GM19238 (cell line): ENCODE measurements at regions not wholly inside any gene's neighbourhood (a gene's known extent, or its start where the extent isn't known, plus 50 kb on each side); places are given as distances from the start of the nearest gene placed in this dataset.

Source experiments
- DNase-seq: peaks from one replicate; pipeline ENCODE4 v3.0.0; 2011; ENCODE audit warnings: low spot score; ENCODE audit not compliant: insufficient read length

DNA sequence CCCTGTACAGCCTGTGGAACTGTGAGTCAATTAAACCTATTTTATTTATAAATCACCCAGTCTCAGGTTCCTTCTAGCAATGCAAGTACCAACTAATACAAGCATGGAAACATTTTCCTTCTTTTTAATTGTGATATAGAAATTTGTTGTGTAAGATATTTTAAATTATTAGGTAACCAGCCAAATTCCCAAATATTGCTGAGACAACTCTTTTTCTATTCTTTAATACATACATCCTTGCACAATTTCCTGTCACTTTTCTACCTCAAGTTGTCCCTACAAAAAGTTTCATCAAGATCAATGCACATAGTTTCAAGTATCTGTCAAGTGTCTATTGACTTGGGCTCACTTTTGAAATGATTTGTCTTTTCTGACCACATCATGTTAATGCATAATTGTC is 488.6 kb downstream of the ACTL7B start:
- DNase-seq, result no peak

DNA sequence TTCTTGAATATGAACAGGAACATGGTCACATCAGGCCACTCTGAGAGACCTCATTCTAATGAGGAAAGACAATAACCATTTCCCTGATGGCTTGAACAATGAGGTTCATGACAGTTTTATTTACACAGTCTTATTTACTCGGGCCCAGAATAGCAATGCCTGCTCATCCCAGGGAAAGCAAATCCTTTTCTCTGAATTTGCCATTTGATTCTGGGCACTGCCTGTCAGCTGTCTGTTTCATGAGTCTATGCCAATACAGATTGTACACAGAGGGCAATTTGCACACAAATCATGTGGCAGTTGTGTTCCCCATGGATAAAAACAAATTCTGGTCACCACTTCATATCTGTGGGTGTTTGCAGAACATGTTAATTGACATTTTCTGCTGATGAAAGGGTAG is 492.5 kb downstream of the ACTL7B start:
- no peak for DNase-seq

- DNase-seq, result no peak
These were observed 495.5 kb downstream of the ACTL7B start for GRCh38 chr9:108360304-108360703.

DNA sequence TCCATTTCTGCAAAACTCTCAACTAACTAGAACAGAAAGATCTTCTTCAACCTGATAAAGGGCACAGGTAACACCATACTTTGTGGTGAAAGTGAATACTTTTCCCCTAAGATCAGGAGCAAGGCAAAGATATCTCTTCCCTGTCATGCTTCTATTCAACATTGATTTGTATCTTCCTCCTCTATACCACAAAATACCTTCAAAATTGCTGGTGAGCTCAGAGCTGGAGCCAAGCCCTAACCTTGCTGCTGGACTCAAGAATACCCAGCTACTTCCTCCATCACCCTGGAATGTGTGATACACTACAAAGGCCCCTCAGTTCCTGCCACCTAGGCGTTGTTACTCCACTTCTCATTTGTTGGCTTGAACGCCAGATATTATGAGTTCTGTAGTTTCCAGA is 499.0 kb downstream of the ACTL7B start:
- DNase-seq, result no peak

- no peak for DNase-seq
These were observed 504.2 kb downstream of the ACTL7B start for GRCh38 chr9:108351571-108351970.

GRCh38 chr9:108347463-108348188 is 508.2 kb downstream of the ACTL7B start:
- DNase-seq, result no peak

- no peak for DNase-seq
These were observed 510.0 kb downstream of the ACTL7B start for GRCh38 chr9:108345826-108346225.

DNA sequence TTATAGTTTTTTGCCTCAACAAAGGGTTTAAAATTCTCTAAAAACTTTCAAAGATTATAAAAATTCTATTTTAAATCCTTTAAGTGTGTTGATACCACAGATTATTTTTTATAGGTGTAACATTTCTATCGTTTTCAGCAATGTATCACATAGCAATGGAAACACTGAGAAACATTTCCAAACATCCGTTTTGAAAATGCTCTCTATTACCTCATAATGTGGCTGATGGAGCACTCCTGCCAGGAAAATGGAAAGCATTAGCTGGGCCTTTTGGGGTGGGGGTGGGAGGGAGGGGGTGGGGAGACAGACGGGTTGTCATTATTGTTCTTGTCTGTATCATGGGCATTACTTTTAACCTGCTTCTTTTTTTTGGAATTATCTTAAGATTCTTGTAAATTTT is 516.5 kb downstream of the ACTL7B start:
- no peak for DNase-seq

- no peak for DNase-seq
These were observed 519.2 kb downstream of the ACTL7B start for GRCh38 chr9:108336575-108336974.

GRCh38 chr9:108333530-108333983 is 522.2 kb downstream of the ACTL7B start:
- no peak for DNase-seq

DNA sequence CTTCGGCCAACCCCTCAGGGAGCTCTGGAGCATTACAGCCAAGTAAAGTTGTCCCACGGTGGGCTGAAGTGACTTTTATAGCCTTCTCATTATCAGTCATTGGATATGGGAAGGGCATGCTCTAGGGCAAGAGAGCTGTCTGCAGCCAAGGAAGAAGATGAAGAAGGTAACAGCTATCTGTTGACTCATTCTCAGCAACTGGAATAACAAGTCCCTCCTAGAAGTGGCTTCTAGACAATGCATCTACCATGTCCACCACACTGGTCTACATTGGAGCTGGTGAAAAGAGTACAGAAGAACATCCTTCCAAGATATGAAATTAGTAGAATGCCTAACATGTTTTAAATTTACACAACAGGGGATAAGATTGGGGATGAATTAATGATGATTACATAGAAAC is 524.2 kb downstream of the ACTL7B start:
- DNase-seq, result no peak

- no peak for DNase-seq
These were observed 530.4 kb downstream of the ACTL7B start for GRCh38 chr9:108325406-108325805.

DNA sequence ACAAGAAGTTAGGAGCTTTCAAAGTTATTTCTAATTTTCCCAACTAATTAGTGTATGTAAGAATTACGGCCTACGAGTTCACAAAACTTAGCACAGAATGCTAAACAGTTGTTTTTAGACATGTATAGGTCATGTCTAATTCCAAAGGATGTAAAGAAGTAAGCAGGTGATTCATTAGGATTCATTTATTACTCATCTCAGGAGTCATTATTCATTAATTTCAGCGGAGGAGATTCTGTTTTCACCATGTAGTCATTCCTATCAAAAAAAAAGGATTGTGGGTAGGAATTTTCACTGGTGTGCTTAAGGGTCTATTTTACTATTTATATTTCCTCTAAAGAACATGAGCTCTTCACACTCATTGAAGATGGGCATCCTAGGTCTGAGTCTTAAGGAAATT is 532.2 kb downstream of the ACTL7B start:
- DNase-seq, result no peak

- no peak for DNase-seq
These were observed 533.3 kb downstream of the ACTL7B start for GRCh38 chr9:108322326-108323098.

DNA sequence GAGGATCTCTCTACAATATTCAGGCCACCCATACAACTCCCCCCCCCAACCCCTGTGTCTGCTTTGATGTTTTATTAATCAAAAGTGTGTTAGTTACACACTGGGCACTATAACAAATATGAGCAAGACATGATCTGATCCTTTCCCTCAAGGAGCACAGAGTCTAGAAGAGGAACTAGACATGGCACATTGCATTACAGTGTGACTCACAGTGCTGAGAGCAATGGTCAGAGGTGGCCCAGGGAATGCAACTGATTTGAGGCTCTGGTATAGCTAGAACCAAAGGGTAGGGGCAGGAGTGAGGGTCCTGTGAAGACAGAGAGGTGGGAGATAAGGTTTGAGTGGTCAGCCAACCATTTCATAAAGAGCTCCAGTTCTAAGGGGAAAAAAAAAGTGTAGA is 539.2 kb downstream of the ACTL7B start:
- no peak for DNase-seq

- DNase-seq, result no peak
These were observed 539.7 kb downstream of the ACTL7B start for GRCh38 chr9:108316066-108316465.

- no peak for DNase-seq
These were observed 544.0 kb downstream of the ACTL7B start for GRCh38 chr9:108311745-108312144.

DNA sequence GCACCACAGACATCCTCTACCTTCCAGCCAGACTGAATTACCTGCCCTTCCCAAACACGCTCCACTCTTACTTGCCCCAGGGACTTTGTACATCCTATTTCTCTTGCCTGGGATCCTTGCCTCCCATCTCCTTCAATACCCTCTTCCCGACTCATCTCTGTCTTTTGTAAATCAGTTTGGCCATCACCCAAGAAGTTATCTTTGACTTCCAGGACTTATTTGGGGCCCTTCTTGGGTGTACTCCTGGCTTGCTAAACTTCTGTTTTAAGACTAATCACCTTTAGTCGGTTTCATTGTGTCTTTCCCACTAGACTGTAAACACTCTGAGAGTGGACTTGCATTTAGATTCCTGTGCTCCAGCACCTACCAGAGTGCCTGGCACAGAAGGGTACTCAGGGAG is 545.6 kb downstream of the ACTL7B start:
- no peak for DNase-seq

DNA sequence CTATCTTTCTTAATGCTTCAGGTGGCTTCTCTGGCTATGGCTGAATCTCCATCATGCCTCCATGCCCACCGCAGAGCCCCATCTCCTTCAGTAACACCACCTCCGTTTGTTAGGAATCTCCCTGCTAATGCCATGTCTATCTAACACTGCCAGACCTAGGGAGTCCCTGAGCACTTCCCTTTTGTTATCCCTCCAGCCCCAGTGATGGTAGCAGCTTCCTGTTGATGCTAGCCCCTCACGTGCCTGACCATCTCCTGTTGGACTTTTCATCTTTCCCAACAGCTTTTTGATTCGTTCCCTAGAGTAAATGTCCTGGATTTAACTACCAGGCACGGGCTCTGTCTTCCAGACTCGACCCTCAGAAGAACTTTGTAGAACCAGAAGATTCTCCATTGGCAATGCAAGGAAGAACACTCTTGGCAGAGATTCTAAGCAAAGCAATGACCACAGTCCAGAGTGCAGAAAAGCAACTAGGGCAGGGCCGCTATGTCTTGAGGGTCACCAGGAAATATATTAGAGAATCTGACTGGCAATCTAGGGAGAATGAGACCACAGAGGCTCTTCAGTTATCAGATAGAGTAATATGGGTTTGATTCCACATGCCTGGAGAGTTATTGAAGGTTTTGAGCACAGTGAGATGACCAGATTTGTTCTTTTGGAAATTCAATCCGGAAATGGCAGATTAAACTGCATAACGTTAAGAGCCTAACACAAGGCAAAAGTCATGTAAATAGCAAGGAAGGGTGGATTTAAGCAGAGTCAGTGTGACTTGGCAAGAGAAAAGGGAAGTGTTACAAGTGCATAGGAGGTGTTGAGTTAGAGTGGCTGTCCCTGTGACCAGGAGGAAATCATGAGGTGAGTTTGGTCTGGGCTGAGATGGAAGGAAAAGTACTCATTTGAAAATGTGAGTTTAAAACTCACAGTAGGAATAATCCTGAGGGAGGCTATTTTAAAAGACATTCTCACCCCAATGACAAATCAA is 555.2 kb downstream of the ACTL7B start:
- DNase-seq, result no peak

DNA sequence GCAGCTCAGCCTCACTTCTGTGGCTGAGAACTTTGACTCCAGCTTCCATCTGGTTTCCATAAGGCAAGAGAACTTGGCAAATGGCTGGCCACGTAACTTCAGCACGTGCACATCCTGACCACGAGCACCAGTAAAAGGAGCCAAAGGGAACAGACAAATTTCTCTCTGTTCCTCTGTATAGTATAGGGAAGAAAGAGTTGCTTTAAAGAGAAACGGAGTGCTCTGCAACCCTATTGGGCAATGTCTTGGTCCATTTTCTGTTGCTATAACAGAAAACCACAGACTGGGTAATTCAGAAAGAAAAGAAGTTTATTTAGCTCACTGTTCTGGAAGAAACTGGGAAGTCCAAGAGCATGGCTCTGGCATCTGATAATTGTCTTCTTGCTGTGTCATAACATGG is 558.7 kb downstream of the ACTL7B start:
- DNase-seq, result no peak

GRCh38 chr9:108296056-108296455 is 559.7 kb downstream of the ACTL7B start:
- DNase-seq, result no peak

DNA sequence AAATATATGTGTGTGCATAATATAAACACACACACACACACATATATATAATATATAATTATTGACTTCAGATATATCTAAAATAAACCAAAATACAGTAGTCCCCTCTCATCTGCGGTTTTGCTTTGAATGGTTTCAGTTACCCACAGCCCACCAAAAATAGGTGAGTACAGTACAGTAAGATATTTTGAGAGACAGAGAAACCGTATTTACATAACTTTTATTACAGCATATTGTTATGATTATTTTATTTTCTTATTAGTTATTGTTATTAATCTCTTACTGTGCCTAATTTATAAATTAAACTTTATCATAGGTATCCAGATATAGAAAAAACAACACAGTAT is 564.2 kb downstream of the ACTL7B start:
- no peak for DNase-seq
